ENCODE measurements at regions not wholly inside any gene's neighbourhood (a gene's known extent, or its start where the extent isn't known, plus 50 kb on each side); places are given as distances from the start of the nearest gene placed in this dataset.

- TF ChIP-seq POLR2AphosphoS5 (IDR thresholded peaks at IDR 0.05): no peak
- TF ChIP-seq, protein P1, sequence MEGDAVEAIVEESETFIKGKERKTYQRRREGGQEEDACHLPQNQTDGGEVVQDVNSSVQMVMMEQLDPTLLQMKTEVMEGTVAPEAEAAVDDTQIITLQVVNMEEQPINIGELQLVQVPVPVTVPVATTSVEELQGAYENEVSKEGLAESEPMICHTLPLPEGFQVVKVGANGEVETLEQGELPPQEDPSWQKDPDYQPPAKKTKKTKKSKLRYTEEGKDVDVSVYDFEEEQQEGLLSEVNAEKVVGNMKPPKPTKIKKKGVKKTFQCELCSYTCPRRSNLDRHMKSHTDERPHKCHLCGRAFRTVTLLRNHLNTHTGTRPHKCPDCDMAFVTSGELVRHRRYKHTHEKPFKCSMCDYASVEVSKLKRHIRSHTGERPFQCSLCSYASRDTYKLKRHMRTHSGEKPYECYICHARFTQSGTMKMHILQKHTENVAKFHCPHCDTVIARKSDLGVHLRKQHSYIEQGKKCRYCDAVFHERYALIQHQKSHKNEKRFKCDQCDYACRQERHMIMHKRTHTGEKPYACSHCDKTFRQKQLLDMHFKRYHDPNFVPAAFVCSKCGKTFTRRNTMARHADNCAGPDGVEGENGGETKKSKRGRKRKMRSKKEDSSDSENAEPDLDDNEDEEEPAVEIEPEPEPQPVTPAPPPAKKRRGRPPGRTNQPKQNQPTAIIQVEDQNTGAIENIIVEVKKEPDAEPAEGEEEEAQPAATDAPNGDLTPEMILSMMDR (IDR thresholded peaks at IDR 0.05): no peak
Measured at GRCh38 chr6:71220466-71220865, 68.1 kb upstream of the OGFRL1 start.

All from prostate gland (tissue), 2 donors.